ENCODE measurements at regions not wholly inside any gene's neighbourhood (a gene's known extent, or its start where the extent isn't known, plus 50 kb on each side); places are given as distances from the start of the nearest gene placed in this dataset.
"Not testable (repeated sequence)": the region's sequence is repeated elsewhere in the genome, so short reads cannot be mapped to it uniquely, and the experiment has no call there.

GRCh38 chr13:33409673-33410510 is 124.3 kb upstream of the STARD13 start:
- no peak overlapping the region for H3K4me3 ChIP-seq
- H3K27ac ChIP-seq = no peak overlapping the region
- H3K9me3 ChIP-seq = no peaks in the 10 kb centered on the region
- no peaks in the 10 kb centered on the region for H3K27me3 ChIP-seq (replicated peaks; ENCODE audit: insufficient read depth)
- no peaks in the 10 kb centered on the region for H3K4me1 ChIP-seq (replicated peaks)
- intact Hi-C loops (cut with DNase I) = no loop called here
- WGBS = 83% methylated on average over 1 of the region's 1 CpG
- TF ChIP-seq CTCF (IDR thresholded peaks at IDR 0.05) (no peak), POLR2AphosphoS5 (IDR thresholded peaks at IDR 0.05) (no peak), POLR2A (IDR thresholded peaks at IDR 0.05) (no peak)
- H3K36me3 ChIP-seq = no peaks in the 10 kb centered on the region
- DNase-seq (ENCODE audit: low spot score) = no peak

- no peak overlapping the region for H3K27ac ChIP-seq
- TF ChIP-seq POLR2A (IDR thresholded peaks at IDR 0.05) = no peak
- no peak for TF ChIP-seq CTCF (IDR thresholded peaks at IDR 0.05)
- no peak for TF ChIP-seq POLR2AphosphoS5 (IDR thresholded peaks at IDR 0.05)
- intact Hi-C loops (cut with DNase I) = no loop called here
- DNase-seq (ENCODE audit: low spot score) = no peak
- no peaks in the 10 kb centered on the region for H3K9me3 ChIP-seq
- no peaks in the 10 kb centered on the region for H3K27me3 ChIP-seq (replicated peaks; ENCODE audit: insufficient read depth)
- WGBS = 96% methylated on average over 2 of the region's 2 CpGs
- no peaks in the 10 kb centered on the region for H3K36me3 ChIP-seq
- no peaks in the 10 kb centered on the region for H3K4me1 ChIP-seq (replicated peaks)
- H3K4me3 ChIP-seq = no peak overlapping the region
These were observed 125.1 kb upstream of the STARD13 start for GRCh38 chr13:33410619-33411018.

GRCh38 chr13:33411312-33411711 is 125.8 kb upstream of the STARD13 start:
- no peak for TF ChIP-seq CTCF (IDR thresholded peaks at IDR 0.05)
- no peak for TF ChIP-seq POLR2A (IDR thresholded peaks at IDR 0.05)
- no peak for TF ChIP-seq POLR2AphosphoS5 (IDR thresholded peaks at IDR 0.05)
- Histone ChIP-seq H3K27me3 (replicated peaks; ENCODE audit: insufficient read depth) (no peaks in the 10 kb centered on the region), H3K4me1 (replicated peaks) (no peaks in the 10 kb centered on the region), H3K27ac (no peak overlapping the region), H3K4me3 (no peak overlapping the region), H3K9me3 (no peaks in the 10 kb centered on the region), H3K36me3 (no peaks in the 10 kb centered on the region)
- 80% methylated on average over 1 of the region's 1 CpG for WGBS
- DNase-seq (ENCODE audit: low spot score) = no peak
- intact Hi-C loops (cut with DNase I) = no loop called here

- TF ChIP-seq POLR2A (IDR thresholded peaks at IDR 0.05) = no peak
- no peak for TF ChIP-seq POLR2AphosphoS5 (IDR thresholded peaks at IDR 0.05)
- no peak for TF ChIP-seq CTCF (IDR thresholded peaks at IDR 0.05)
- intact Hi-C loops (cut with DNase I) = no loop called here
- 88% methylated on average over 1 of the region's 1 CpG for WGBS
- H3K4me1 ChIP-seq (replicated peaks) = no peaks in the 10 kb centered on the region
- DNase-seq (ENCODE audit: low spot score) = no peak
- no peak overlapping the region for H3K27ac ChIP-seq
- H3K27me3 ChIP-seq (replicated peaks; ENCODE audit: insufficient read depth) = no peaks in the 10 kb centered on the region
- H3K9me3 ChIP-seq = no peaks in the 10 kb centered on the region
- H3K36me3 ChIP-seq = no peaks in the 10 kb centered on the region
- H3K4me3 ChIP-seq = no peak overlapping the region
These were observed 130.3 kb upstream of the STARD13 start for GRCh38 chr13:33415822-33416221.

- H3K4me1 ChIP-seq (replicated peaks); H3K36me3 ChIP-seq; DNase-seq (ENCODE audit: low spot score); H3K27ac ChIP-seq; H3K9me3 ChIP-seq; H3K27me3 ChIP-seq (replicated peaks; ENCODE audit: insufficient read depth); H3K4me3 ChIP-seq; intact Hi-C loops (cut with DNase I): not testable (repeated sequence)
- 72% methylated on average over 7 of the region's 7 CpGs for WGBS
These were observed 132.8 kb upstream of the STARD13 start for GRCh38 chr13:33418224-33418953.

- H3K27ac ChIP-seq; H3K27me3 ChIP-seq (replicated peaks; ENCODE audit: insufficient read depth); H3K9me3 ChIP-seq; H3K4me3 ChIP-seq; intact Hi-C loops (cut with DNase I); H3K4me1 ChIP-seq (replicated peaks); DNase-seq (ENCODE audit: low spot score); H3K36me3 ChIP-seq: not testable (repeated sequence)
These were observed 134.6 kb upstream of the STARD13 start for GRCh38 chr13:33420117-33420516.
